Stimulated activated CD4-positive, alpha-beta T cell treated with anti-CD3 and anti-CD28 coated beads, Interleukin-15, amount 100 ng/mL, for 1 hour (primary cell): ENCODE measurements at regions not wholly inside any gene's neighbourhood (a gene's known extent, or its start where the extent isn't known, plus 50 kb on each side); places are given as distances from the start of the nearest gene placed in this dataset.
"Not testable (repeated sequence)": the region's sequence is repeated elsewhere in the genome, so short reads cannot be mapped to it uniquely, and the experiment has no call there.

Source experiments
- DNase-seq, 2 donors: peaks; one replicate each; pipeline ENCODE4 v3.0.0-alpha.2; 2020; ENCODE audit warnings: low read depth in 1 of 2, low spot score in 1 of 2

GRCh38 chr21:28431022-28431421, 561.7 kb downstream of the LTN1 start:
- no peak for DNase-seq

GRCh38 chr21:28429161-28429560, 563.5 kb downstream of the LTN1 start:
- no peak for DNase-seq

GRCh38 chr21:28427394-28428022, 565.2 kb downstream of the LTN1 start:
- no peak for DNase-seq

GRCh38 chr21:28426545-28426944, 566.1 kb downstream of the LTN1 start:
- DNase-seq, result no peak

GRCh38 chr21:28423521-28424190, 569.0 kb downstream of the LTN1 start:
- DNase-seq, result no peak

- no peak for DNase-seq
Observed at GRCh38 chr21:28421716-28422524, 570.8 kb downstream of the LTN1 start.

GRCh38 chr21:28419811-28420210, 572.9 kb downstream of the LTN1 start:
- no peak for DNase-seq

GRCh38 chr21:28418726-28419514, 573.8 kb downstream of the LTN1 start:
- DNase-seq, result no peak

GRCh38 chr21:28410256-28410655, 582.4 kb downstream of the LTN1 start:
- DNase-seq, result no peak

GRCh38 chr21:28402616-28402989, 590.1 kb downstream of the LTN1 start:
- no peak for DNase-seq

- DNase-seq, result no peak
Observed at GRCh38 chr21:28397040-28397439, 595.6 kb downstream of the LTN1 start.

GRCh38 chr21:28396421-28396820, 596.3 kb downstream of the LTN1 start:
- DNase-seq, result no peak

GRCh38 chr21:28393279-28393678, 599.4 kb downstream of the LTN1 start:
- DNase-seq, result no peak

GRCh38 chr21:28391938-28392849, 600.5 kb downstream of the LTN1 start:
- DNase-seq, result no peak

- no peak for DNase-seq
Observed at GRCh38 chr21:28387220-28387619, 605.5 kb downstream of the LTN1 start.

- no peak for DNase-seq
Observed at GRCh38 chr21:28385845-28386244, 606.8 kb downstream of the LTN1 start.

- DNase-seq, result not testable (repeated sequence)
Observed at GRCh38 chr21:28381000-28381745, 611.5 kb downstream of the LTN1 start.

- DNase-seq, result no peak
Observed at GRCh38 chr21:28380241-28380640, 612.4 kb downstream of the LTN1 start.

GRCh38 chr21:28378026-28378425, 614.7 kb downstream of the LTN1 start:
- DNase-seq, result no peak
